Activated naive CD4-positive, alpha-beta T cell treated with anti-CD3 and anti-CD28 coated beads, Interleukin-2, amount 50 U/mL, for 16 hours (primary cell): ENCODE measurements at regions not wholly inside any gene's neighbourhood (a gene's known extent, or its start where the extent isn't known, plus 50 kb on each side); places are given as distances from the start of the nearest gene placed in this dataset.

Experiments used
- DNase-seq: peaks from one replicate; pipeline ENCODE4 v3.0.0-alpha.2; 2020

DNA sequence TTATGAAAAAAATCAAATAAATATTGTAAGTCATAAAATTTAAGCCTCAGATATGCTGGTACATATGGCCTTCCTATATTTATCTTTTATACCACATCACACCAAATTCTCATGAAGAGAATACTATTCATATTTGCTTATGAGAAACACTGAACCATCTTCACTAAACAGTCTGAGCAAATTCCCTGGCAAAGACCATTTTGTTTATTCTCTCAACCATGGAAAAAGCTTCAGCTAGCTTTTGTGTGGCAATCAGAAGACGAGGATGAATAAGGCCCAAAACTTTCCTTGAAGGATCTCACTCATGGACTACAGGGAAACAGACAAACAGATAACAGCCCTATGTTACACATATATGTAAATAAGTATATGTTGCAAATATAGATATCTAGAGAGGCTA, 252.1 kb downstream of the TMX3 start:
- DNase-seq = no peak

DNA sequence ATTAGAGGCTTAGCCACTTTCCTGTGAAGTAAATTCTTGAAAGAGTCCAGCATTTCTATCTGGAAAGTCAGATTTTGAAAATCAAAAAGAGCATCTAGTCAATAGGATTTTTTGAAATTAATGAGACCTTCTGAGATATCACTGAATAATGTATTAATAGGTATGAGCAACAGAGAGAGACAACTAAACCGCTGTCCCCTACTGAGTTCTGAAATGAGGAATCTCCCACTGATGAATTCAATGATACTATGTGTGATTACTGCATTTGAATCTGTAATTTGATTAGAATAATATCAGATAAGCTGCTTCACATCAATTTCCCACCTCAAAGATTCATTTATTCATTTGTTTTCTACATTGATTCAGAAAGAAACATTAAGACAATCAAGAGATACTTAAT, 252.8 kb downstream of the TMX3 start:
- no peak for DNase-seq

GRCh38 chr18:68461481-68462018, 253.4 kb downstream of the TMX3 start:
- no peak for DNase-seq

- DNase-seq = no peak
These were observed 254.9 kb downstream of the TMX3 start for GRCh38 chr18:68459968-68460367.

DNA sequence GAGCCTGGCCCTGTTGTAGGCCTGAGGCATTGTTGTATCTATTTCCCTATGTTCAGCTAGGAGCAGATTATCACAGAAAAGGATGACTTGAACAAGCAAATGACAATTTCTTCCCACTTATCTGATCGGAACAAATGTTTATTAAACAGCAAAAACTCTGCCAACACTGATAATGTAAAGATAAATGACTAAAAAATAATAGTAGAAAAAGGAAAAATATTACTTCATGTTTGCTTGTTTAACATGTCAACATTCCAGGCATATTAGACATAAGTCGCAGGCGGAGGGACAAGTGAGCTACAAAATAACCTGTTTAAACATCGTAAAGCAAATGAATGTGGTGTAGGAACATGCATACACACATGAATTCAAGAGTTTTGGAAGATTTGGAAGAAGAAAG, 257.9 kb downstream of the TMX3 start:
- no peak for DNase-seq

DNA sequence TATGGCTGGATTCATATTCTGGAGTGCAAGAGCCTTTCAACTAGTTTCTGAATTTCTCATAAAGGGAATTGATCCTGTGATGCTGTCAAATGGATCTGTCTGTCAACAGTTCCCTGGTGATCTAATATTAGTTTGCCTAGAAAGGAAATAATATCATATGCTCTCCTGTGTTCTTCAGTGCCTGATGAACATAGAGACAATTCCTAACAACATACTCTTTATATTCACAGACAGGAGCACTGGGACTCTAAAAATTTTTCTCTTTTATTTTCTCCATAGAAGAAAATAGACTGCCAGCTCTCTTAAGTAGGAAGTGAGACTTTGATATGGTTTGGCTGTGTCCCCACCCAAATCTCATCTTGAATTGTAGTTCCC, 259.7 kb downstream of the TMX3 start:
- no peak for DNase-seq

DNA sequence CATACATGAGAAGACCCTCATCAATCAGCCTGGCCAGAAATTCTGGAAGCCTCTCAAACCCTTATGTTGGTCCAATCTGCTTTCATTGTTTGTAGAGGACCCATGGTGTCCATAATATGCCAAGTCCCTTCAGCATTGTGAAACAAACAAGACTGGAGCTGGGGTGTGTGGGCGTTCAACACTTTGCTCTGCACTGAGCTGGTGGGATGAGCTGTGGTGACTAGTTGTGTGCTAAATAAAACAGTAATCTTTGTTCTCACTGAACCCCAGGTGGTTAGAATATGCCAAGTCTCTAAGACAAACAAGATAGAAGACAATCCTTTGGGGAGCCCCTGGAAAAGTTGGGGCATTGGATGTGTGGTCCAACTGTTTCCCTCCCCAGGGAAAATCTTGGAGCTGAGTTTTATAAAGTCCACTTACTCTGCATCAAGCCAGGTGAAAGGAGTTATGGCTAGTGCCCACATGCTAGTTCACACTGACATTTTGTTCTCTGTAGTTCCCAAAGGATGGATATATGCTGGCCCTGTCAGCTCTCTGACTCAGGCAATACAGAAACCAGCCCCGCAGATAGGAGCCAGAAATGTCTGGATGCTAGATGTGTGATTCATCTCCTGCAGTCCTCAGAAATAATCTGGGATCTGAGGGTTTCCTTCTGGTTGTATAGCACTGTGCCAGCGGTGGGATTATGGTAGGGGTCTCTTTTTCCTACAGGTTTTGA, 260.2 kb downstream of the TMX3 start:
- DNase-seq = no peak

- no peak for DNase-seq
These were observed 265.6 kb downstream of the TMX3 start for GRCh38 chr18:68449292-68449691.

DNA sequence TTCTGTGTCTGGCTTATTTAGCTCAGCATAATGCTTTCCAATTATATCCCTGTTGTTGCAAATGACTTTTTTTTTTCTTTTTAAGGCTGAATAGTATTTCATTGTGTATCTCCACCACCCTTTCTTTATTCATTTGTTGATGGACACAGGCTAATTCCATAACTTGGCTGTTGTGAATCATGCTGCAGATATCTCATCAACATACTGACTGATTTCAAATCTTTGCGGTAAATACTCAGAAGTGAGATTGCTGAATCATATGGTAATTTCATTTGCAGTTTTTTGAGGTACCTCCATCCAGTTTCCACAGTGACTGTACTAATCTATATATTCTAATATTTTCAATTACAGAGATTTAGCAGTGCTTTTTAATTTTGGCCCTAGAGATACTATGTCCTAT, 266.2 kb downstream of the TMX3 start:
- DNase-seq = no peak

GRCh38 chr18:68447286-68447685, 267.6 kb downstream of the TMX3 start:
- no peak for DNase-seq

DNA sequence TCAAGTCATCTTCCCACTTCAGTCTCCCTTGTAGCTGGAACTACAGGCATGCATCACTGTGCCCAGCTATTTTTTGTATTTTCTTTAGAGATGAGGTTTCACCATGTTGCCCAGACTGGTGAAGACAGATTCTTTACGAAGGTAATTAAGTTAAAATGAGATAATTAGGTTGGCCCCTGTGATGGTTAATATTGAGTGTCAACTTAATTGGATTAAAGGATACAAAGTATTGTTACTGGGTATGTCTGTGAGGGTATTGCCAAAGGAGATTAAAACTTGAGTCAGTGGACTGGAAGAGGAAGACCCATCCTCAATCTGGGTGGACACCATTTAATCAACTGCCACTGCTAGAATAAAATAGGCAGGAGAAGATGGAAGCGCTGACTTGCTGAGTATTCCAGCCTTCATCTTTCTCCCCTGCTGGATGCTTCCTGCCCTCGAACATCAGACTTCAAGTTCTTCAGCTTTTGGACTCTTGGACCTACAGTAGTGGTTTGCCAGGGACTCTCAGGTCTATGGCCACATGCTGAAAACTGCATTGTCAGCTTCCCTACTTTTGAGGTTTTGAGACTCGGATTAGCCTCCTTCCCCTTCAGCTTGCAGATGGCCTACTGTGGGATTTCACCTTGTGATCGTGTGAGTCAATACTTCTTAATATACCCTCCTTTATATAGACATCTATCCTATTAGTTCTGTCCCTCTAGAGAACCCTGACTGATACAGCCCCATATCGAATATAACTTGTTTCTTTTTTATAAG, 269.1 kb downstream of the TMX3 start:
- DNase-seq = no peak

DNA sequence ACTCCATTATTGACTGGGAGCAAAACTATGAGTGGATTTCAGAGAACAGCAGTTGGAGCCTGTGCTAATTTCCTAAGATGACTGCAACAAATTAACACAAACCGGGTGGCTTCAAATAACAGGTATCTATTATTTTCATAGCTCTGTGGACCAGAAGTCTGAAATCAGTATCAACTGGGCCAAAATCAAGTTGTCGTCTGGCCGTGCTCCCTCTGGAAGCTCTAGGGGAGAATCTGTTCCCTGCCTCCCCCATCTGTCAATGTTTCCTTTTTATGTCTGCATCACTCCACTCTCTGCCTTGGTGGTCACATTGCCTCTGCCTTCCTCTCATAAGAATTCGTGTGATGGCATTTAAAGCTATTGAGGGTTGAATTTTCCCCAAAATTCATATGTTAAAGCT, 269.8 kb downstream of the TMX3 start:
- no peak for DNase-seq

- no peak for DNase-seq
These were observed 273.7 kb downstream of the TMX3 start for GRCh38 chr18:68441241-68441640.

DNA sequence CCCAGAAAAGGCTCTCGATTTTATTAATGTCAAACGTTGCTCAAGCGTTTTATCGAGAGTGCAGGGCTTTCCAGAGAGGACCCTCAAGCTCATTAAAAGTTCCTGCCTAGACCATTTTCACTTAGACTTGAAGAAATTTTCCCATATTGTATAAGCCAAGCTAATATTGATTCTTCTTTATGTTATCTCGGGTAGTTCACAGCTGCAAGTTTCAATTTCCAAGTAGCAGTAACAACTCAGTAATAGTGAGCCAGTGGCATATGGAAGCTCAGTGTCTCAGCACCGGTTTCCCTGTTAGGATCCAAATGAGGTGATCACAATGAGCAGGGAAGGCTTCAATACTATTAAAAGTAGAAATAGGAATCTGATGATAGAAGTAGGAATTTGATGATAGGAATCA, 274.5 kb downstream of the TMX3 start:
- no peak for DNase-seq

DNA sequence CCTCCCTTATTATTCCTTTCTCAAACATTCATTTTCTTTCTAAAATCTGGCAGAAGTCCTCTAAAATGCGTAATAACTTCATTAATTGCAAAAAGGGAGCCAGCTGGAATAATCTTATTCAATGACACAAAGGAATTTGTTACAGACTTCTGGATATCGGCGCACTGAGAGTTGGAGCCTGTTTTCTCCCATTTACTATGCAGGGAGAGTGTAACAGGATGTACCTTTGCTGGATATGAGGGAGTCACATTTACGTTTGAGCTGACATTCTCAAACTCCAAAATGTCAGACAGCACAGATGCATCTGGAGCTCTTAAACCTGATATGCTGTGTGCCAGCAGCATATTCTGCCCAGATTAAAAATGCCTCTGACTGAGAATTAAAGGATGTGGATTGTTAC, 275.3 kb downstream of the TMX3 start:
- no peak for DNase-seq

GRCh38 chr18:68438983-68439382, 275.9 kb downstream of the TMX3 start:
- no peak for DNase-seq

GRCh38 chr18:68438536-68438935, 276.4 kb downstream of the TMX3 start:
- DNase-seq = no peak

GRCh38 chr18:68436485-68436884, 278.4 kb downstream of the TMX3 start:
- DNase-seq = no peak

- no peak for DNase-seq
These were observed 279.3 kb downstream of the TMX3 start for GRCh38 chr18:68435581-68435980.

DNA sequence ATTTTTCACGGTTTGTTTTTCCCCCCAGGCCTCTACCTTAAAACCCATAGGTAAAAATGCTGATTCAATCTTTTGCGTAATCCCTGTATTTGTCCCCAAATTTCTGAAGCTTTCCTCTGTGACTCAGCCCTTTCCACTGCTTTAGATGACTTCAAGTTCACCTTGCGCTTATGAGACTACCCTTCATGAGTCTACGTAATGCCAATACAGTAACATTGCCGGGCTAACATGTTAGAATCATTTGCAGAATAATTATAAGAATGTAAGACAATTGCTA, 283.0 kb downstream of the TMX3 start:
- no peak for DNase-seq

- DNase-seq = no peak
These were observed 283.6 kb downstream of the TMX3 start for GRCh38 chr18:68431111-68431921.

GRCh38 chr18:68429841-68430240, 285.1 kb downstream of the TMX3 start:
- DNase-seq = no peak

DNA sequence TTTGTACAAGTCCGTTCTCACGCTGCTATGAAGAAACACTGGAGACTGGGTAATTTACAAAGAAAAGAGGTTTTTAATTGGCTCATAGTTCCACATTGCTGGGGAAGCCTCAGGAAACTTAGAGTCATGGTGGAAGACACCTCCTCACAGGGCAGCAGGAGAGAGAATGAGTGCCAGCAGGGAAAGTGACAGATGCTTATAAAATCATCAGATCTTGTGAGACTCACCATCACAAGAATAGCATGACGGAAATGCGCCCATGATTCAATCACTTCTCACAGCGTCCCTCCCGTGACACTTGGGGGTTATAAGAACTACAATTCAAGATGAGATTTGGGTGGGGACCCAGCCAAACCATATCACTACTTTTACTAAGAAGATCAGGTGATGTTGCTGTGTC, 285.8 kb downstream of the TMX3 start:
- no peak for DNase-seq

DNA sequence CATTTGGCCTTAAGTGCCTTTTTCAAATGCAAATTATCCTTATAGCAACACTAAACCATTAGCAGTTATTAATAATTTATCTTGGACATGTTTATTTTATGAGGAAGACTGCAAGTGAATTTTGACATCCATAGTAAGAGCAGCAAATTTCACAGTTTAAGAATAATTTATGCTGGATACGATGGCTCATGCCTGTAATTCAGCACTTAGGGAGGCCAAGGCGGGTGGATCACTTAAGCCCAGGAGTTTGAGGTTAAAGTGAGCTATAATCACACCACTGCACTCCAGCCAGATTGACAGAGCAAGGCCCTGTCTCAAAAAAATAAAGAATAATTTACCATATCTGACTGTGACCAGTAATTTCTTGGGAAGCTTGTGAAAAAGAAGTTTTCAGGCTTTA, 286.2 kb downstream of the TMX3 start:
- DNase-seq = no peak
